Globus pallidus (tissue), 1 donor: ENCODE measurements at regions not wholly inside any gene's neighbourhood (a gene's known extent, or its start where the extent isn't known, plus 50 kb on each side); places are given as distances from the start of the nearest gene placed in this dataset.
"Not testable (repeated sequence)": the region's sequence is repeated elsewhere in the genome, so short reads cannot be mapped to it uniquely, and the experiment has no call there.

Experiments
- DNase-seq: peaks from one replicate; pipeline ENCODE4 v3.0.0-alpha.2; 2015; ENCODE audit warnings: low spot score

GRCh38 chr20:22070610-22071058, 365.2 kb downstream of the PAX1 start:
- no peak for DNase-seq

GRCh38 chr20:22063753-22064152, 358.3 kb downstream of the PAX1 start:
- no peak for DNase-seq

GRCh38 chr20:22062874-22063273, 357.4 kb downstream of the PAX1 start:
- no peak for DNase-seq

- no peak for DNase-seq
These were observed 355.1 kb downstream of the PAX1 start for GRCh38 chr20:22060610-22061009.

GRCh38 chr20:22058746-22059145, 353.3 kb downstream of the PAX1 start:
- no peak for DNase-seq

- DNase-seq: no peak
These were observed 350.5 kb downstream of the PAX1 start for GRCh38 chr20:22055981-22056380.

GRCh38 chr20:22052025-22052650, 346.7 kb downstream of the PAX1 start:
- DNase-seq: no peak

GRCh38 chr20:22045956-22046507, 340.6 kb downstream of the PAX1 start:
- DNase-seq: not testable (repeated sequence)

GRCh38 chr20:22027423-22027822, 322.0 kb downstream of the PAX1 start:
- DNase-seq: no peak

GRCh38 chr20:22020201-22020600, 314.7 kb downstream of the PAX1 start:
- no peak for DNase-seq

GRCh38 chr20:22008456-22008855, 303.0 kb downstream of the PAX1 start:
- no peak for DNase-seq

GRCh38 chr20:22006306-22006705, 300.8 kb downstream of the PAX1 start:
- no peak for DNase-seq

- no peak for DNase-seq
These were observed 300.1 kb downstream of the PAX1 start for GRCh38 chr20:22005535-22005934.

GRCh38 chr20:22004946-22005345, 299.5 kb downstream of the PAX1 start:
- DNase-seq: no peak

- DNase-seq: no peak
These were observed 298.2 kb downstream of the PAX1 start for GRCh38 chr20:22003680-22004079.

GRCh38 chr20:22001886-22002285, 296.4 kb downstream of the PAX1 start:
- DNase-seq: no peak

- no peak for DNase-seq
These were observed 290.0 kb downstream of the PAX1 start for GRCh38 chr20:21995461-21995860.

GRCh38 chr20:21994203-21994602, 288.7 kb downstream of the PAX1 start:
- DNase-seq: no peak

- DNase-seq: no peak
These were observed 277.1 kb downstream of the PAX1 start for GRCh38 chr20:21982559-21982958.

- DNase-seq: no peak
These were observed 276.3 kb downstream of the PAX1 start for GRCh38 chr20:21981597-21982344.

- no peak for DNase-seq
These were observed 275.7 kb downstream of the PAX1 start for GRCh38 chr20:21981179-21981578.

GRCh38 chr20:21971436-21971835, 266.0 kb downstream of the PAX1 start:
- DNase-seq: no peak

GRCh38 chr20:21968486-21968885, 263.0 kb downstream of the PAX1 start:
- DNase-seq: no peak
